D341Med (cell line): ENCODE measurements at regions not wholly inside any gene's neighbourhood (a gene's known extent, or its start where the extent isn't known, plus 50 kb on each side); places are given as distances from the start of the nearest gene placed in this dataset.
"Not testable (repeated sequence)": the region's sequence is repeated elsewhere in the genome, so short reads cannot be mapped to it uniquely, and the experiment has no call there.

Experiments
- DNase-seq: peaks from one replicate; pipeline ENCODE4 v3.0.0; 2012; ENCODE audit warnings: low spot score

GRCh38 chr6:6482256-6482655, 106.3 kb upstream of the LY86 start:
- no peak for DNase-seq

GRCh38 chr6:6483168-6483567, 105.4 kb upstream of the LY86 start:
- DNase-seq = no peak

GRCh38 chr6:6483733-6484132, 104.8 kb upstream of the LY86 start:
- no peak for DNase-seq

- no peak for DNase-seq
These were observed 103.8 kb upstream of the LY86 start for GRCh38 chr6:6484681-6485080.

- no peak for DNase-seq
These were observed 101.9 kb upstream of the LY86 start for GRCh38 chr6:6486595-6486994.

- no peak for DNase-seq
These were observed 96.8 kb upstream of the LY86 start for GRCh38 chr6:6491761-6492160.

GRCh38 chr6:6492675-6493074, 95.8 kb upstream of the LY86 start:
- DNase-seq = no peak

GRCh38 chr6:6494139-6494538, 94.4 kb upstream of the LY86 start:
- not testable (repeated sequence) for DNase-seq

GRCh38 chr6:6494677-6495076, 93.8 kb upstream of the LY86 start:
- peak; percentile 74 for DNase-seq

- no peak for DNase-seq
These were observed 92.7 kb upstream of the LY86 start for GRCh38 chr6:6495851-6496250.

- DNase-seq = no peak
These were observed 91.0 kb upstream of the LY86 start for GRCh38 chr6:6497541-6497940.

- no peak for DNase-seq
These were observed 90.5 kb upstream of the LY86 start for GRCh38 chr6:6497976-6498375.

GRCh38 chr6:6503191-6503590, 85.3 kb upstream of the LY86 start:
- DNase-seq = no peak

- no peak for DNase-seq
These were observed 83.4 kb upstream of the LY86 start for GRCh38 chr6:6505111-6505510.

GRCh38 chr6:6508643-6509042, 79.9 kb upstream of the LY86 start:
- no peak for DNase-seq

- DNase-seq = no peak
These were observed 79.2 kb upstream of the LY86 start for GRCh38 chr6:6509284-6509683.

- DNase-seq = no peak
These were observed 75.8 kb upstream of the LY86 start for GRCh38 chr6:6512711-6513110.

- no peak for DNase-seq
These were observed 72.6 kb upstream of the LY86 start for GRCh38 chr6:6515691-6516607.

- no peak for DNase-seq
These were observed 71.7 kb upstream of the LY86 start for GRCh38 chr6:6516666-6517458.

GRCh38 chr6:6518631-6519427, 69.7 kb upstream of the LY86 start:
- no peak for DNase-seq

GRCh38 chr6:6521961-6522482, 66.5 kb upstream of the LY86 start:
- no peak for DNase-seq

GRCh38 chr6:6522709-6523108, 65.8 kb upstream of the LY86 start:
- no peak for DNase-seq
